HG03469 (cell line): ENCODE measurements at regions not wholly inside any gene's neighbourhood (a gene's known extent, or its start where the extent isn't known, plus 50 kb on each side); places are given as distances from the start of the nearest gene placed in this dataset.
"Not testable (repeated sequence)": the region's sequence is repeated elsewhere in the genome, so short reads cannot be mapped to it uniquely, and the experiment has no call there.

Experiments
- ATAC-seq: cut with Tn5 transposase; IDR thresholded peaks from one replicate; pipeline ENCODE4 v1.9.1; 2021; ENCODE audit warnings: mild to moderate bottlenecking, moderate library complexity, moderate number of reproducible peaks; ENCODE audit not compliant: unreplicated experiment

DNA sequence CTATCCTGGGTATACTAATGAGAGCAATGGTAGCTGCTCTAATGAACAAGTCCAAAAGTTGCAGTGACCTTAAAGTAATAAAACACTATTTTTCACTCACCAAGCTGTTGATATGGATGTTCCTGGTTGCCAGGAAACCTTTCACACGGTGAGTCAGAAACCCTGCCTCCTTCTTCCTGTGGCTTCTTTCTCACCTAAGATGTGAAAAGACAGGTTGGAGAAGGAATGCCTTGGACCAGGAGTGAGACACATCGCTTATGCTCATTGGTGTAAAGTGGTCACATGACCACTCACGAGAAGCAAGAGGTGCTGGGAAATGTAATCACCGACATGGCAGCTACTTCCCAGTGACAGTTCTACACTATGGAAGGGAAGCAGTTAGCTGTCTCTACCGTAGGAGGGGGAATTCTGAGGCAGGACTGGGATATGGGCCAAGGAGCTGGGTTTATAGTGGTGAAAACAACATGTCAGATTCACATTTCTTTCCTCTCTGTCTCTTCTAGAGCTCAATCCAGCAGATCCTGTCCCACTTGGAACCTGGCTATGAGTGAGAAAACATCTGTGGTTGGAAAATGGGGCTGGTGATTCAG is 320.4 kb upstream of the KLF4 start:
- no peak for ATAC-seq

DNA sequence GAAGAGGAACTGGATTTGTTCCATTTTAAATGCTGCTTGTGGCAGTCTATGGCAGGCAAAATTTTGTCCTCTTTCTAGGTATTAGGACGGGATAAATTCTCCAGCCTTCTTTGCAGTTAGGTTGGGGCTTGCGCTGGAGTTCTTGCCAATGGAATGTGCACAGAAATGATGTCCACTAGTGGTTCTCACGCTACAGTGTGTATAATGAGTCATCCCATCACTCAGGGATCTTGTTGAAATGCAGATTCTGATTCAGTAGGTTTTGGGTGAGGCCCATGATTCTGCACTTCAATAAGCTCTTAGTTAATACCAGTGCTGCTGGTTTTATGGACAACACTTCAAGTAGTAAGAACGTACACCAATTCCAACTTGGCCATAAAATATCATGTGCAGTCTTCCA is 317.6 kb upstream of the KLF4 start:
- ATAC-seq, result no peak

DNA sequence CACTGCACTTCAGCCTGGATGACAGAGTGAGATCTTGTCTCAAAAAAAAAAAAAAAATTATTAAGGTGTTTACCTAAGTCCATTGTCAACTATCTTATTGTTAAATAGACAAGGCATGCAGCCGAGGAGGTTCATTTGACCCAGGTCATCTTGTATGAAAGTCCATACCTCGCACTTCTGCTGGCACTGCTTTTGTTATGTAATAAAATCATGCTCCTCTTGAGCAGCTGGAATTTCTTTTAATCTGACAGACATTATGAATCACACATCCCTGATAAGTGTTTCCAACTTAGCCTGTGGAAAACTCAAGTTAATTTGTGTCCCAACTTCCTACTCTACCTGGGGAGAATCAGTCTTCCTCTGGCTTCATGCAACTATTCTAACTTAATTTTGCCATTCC is 315.6 kb upstream of the KLF4 start:
- ATAC-seq, result no peak

DNA sequence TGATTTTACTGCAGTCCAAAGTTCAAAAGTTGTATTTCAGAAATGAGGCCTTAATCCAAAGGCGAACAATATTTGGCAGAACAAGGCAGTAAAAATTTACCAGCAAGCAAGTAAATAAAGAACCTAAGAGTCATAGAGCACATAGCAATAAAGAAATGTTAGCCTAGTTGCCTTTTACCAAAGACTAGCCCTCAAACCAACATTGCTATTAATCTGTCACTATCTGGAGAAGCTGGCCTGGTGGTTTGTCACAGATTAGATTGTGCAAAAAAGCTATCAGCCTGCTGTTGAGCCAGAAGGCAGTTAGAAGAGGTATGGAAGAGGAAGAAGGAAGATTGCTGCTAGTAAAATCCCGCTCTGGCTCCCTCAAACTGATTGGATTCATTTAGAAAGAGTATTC is 304.7 kb upstream of the KLF4 start:
- no peak for ATAC-seq

DNA sequence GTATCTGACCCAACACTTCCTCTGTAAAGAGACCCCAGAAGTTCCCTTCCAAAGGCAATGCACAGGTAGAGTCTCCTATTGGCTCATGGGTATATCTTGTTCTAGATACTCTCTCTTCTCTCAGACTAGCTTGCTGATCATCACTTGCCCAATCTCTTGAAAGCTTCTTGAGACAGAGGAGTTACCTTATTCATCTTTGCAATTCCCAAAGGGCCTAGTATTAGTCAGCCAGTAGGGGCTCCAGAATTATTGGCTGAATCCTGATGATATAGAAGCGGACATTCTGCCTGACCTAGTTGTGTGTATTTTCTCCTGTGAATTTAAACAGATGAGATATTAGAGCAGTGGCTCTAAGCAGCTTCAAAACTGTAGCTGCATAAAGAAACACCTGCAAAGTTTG is 304.0 kb upstream of the KLF4 start:
- ATAC-seq, result no peak

DNA sequence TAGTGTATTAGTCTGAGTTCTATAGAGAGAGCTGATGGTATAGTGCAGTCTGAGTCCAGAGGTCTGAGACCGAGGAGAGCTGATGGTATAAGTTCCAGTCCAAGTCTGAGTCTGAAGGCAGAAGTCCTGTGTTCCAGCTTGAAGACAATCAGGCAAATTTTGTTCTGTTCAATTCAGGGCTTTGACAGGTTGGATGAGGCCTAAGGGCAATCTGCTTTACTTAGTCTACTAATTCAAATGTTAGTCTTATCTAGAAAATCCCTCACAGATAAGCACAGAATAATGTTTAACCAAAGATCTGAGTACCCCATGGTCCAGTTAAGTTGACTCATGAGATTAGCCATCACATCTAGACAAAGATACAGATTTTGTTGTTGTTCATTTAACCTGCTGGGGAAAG is 303.0 kb upstream of the KLF4 start:
- no peak for ATAC-seq

DNA sequence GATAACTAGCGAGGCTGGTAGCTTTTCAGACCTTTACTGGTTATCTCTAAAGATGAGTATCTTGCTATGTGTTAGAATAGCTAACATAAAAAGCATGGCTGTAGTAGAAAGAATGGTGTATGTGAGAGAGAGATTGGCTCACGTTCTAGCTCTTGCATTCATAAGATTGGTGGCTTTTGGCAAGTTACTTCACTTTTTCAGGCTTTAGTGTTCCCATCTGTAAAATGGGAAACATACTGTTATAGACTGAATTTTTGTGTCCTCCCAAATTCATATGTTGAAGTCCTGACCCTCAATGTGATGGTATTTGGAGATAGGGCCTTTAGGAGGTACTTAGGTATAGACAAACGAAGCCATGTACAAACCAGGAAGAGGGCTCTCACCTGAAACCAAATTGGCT is 302.4 kb upstream of the KLF4 start:
- no peak for ATAC-seq

DNA sequence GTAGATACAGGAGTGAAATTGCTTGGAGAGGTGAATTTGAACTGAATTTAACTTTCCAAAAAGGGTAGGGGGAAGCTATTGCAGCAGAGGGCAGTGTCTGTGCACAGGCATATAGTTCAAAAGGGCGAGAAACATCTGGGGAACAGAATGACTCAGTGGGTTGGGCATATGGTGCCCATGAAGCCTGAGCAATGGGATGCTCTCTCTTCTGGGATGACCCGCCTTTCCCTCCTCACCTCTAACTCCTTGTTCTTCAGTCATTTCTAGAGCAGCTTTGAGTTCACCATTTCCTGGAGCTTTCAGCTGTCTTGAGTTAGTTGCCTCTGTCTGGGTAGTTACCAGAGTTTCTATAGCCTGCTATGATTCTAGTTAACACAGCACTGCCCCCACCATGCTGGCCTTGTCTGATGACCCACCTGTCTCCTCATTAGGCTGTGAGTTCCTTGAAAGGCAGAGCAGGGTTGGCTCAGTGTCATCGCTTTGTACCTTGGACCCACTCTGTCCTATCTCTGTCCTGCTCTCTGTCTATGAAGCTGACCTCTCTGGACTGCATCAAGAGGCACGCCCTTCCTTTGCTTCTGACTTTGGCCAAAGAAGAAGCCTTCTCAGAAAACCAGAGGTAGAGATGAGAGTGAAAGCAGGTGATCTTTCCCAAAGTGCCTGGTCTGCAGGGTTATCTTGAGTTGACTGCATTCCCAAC is 299.6 kb upstream of the KLF4 start:
- ATAC-seq, result no peak

DNA sequence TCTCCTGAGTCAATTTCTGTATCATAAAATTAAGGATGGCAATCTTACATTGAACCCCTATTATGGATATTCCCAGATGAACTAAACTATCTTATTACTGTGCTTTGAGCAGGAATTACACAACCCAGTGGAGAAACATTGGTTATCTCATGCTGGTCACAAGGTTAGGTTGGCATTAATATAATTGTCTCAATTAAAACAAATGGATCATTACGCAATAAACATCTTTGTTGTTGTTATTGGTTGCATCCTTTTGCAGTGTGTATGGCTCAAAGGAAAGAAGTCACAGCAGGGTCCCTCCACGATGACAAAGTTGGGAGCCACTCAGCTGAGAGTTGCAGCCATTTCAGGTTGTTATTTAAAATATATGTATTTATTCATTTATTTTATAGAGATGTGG is 297.0 kb upstream of the KLF4 start:
- ATAC-seq, result no peak

DNA sequence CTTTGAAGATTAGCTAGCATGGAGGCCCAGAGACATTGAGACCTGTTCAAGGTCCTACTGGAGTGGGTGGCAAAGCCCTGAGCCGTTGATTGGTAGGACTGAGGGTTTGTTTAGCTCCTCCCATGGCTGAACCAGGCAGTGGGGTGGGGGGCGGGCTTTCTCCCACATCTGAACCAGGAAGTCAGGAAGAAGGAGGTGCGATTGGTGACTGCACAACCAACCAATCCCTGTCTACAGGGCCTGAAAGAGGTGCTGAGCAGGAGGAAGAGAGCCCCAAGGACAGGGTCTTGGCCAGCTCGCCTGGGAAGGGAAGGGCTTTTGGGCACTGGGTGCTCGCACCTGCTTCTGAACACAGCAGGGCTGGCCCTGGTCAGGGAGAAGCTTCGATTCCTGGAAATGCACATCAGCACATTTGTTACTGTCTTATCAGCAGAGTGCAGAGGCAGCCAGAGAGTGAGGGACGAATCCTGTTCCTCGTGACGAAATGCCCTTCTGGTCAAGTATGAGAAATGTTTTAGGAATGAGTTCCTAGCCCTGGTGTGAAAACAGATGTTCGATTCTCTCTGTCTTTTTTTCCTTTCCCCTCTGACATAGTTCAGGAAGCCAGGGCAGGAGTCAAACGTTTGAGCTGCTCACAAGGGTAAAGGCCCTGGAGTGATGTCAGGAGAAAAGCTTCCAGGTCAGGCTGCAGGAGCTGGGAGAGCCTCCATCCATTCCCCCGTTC is 294.8 kb upstream of the KLF4 start:
- no peak for ATAC-seq

DNA sequence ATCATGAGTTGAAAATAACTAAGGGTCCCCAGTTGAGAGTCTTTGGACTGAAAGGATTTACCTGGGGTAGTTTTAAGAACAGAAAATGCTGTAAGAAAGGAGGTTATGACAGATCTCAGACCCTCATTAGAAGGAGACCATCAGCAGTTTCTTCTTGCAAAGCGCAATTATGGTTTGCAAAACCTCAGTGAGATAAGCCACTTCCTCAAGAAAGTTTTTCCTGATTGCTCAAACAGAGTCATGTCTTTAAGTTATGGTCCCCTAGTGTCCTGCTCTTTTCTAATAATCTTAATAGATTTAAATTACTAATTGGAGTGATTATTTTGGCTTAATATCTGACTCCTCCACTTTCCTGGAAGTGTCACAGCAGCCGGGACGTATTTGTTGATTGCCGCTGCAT is 293.2 kb upstream of the KLF4 start:
- no peak for ATAC-seq

DNA sequence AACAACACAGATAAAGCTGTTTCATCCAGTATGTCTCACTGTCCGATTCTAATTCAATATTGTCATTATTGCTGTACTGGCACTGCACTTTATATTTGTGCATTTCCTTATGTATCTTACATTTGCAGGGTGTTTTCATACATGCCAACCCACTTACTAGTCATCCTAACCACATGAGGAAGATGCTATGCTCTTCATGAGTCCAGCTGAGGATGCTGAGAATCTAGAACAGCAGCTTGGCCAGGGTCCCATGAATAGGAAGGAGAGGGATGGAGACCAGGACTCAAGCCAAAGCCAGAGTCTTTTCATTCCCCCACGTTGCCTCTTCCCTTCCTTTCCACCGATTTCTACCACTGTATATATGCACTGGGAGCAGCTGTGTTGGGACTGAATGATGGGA is 292.8 kb upstream of the KLF4 start:
- ATAC-seq, result no peak

DNA sequence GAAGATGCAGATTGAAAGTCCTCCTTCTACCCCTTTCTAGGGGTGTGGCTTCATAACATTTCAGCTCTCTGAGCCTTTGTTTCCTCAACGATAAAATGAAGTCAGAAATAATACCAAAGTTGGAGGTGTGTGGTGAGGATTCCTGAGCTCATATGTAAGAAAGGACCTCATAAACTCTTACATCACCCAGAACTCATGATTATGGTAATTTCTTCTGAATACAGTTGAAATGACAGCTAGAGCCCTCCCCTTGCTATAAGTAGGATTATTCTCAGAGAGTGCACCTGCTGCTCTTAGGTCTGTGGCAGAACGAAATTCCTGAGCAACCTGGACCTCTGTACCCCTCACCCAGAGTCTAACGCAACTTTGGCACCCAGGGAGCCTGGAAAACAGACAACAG is 291.4 kb upstream of the KLF4 start:
- no peak for ATAC-seq

DNA sequence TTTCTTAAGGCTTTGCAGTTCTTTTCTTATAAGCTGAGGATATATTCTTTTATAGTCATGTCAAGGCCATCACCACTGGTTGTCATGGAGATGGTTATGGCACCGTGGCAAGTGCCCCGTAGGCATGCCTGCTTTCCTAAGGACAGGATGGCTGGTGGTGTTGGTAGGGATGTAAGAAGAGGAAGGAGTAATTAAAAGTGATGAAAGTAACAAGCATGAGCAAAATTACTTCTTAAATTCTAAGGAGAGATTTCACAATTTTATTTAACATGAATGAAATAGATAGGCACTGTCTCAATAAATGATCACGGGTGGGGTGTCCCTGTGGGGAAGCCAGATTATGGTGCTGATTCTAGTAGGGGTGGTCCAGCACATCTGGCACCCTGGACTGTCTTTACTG is 290.2 kb upstream of the KLF4 start:
- ATAC-seq, result no peak

DNA sequence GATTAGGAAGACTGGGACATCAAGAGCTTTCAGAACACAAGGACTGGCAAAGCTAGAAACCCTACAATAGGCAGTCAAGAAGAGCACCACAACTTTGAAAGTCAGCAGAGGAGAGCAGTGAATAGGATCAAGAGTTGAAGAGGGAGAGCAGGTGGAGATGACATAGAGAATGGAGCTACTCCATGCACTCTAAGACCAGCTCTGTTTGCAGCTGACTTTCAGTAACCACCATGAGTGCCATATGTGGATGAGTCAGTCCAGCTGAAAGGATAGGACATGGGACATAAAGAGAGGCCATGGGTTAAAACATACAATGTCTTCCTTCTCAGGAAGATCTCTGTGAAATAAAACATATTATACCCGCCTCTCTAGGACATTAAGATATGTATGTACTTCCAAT is 289.1 kb upstream of the KLF4 start:
- ATAC-seq, result no peak

DNA sequence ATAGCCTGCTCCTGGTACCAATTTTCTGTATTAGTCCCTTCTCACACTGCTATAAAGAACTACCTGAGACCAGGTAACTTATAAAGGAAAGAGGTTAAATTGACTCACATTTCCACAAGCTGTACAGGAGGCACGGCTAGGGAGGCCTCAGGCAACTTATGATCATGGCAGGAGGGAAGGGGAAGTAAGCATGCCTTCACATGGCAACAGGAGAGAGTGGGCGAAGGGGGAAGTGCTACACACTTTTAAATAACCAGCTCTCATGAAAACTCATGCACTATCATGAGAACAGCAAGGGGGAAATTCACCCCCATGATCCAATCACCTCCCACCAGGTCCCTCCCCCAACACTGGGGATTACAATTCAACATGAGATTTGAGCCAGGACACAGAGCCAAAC is 284.5 kb upstream of the KLF4 start:
- ATAC-seq, result not testable (repeated sequence)

DNA sequence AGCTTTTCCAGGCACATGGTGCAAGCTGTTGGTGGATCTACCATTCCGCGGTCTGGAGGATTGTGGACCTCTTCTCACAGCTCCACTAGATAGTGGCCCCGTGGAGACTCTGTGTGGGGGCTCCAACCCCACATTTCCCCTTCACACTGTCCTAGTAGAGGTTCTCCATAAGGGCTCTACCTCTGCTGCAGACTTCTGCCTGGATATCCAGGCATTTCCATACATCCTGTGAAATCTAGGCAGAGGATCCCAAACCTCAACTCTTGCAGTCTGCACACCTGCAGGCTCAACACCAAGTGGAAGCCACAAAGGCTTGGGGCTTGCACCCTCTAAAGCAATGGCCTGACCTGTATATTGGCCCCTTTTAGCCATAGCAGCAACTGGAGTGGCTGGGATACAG is 283.4 kb upstream of the KLF4 start:
- ATAC-seq, result no peak

DNA sequence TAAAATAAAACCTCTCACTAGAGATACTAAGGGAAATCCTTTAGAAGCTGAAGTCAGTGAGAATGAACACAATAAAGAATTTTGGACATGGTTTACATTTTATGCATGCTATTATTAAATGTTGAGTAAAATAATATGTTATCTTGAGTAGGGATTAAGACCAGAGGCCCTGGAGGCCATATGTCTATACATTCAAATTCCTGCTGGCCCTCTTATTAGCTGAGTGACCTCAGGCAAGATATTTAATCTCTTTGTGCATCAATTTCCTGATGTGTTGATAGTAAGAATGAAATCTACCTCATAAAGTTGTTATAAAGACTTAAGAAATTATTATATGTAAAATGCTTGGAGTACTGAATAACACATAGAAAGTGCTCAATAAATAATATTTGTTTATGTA is 281.1 kb upstream of the KLF4 start:
- no peak for ATAC-seq

DNA sequence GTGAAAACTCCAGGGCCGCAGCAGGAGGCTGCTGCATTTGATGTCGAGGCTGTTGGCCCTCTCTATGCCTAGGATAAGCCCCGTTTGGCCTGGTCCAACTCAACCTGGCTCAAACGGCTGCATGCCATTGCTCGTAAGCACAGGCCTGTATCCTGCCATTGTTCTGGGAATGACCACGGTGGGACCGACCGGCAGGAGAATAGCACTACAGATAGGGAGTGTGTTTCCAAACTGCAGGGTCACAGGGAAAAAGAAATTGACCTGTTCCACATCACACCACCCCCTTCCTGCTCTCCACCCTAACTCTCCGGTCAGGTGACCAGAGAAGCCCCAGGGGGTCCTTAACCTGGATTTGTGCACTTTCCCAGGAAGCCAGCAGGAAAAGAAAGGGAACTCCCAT is 278.7 kb upstream of the KLF4 start:
- ATAC-seq, result no peak

DNA sequence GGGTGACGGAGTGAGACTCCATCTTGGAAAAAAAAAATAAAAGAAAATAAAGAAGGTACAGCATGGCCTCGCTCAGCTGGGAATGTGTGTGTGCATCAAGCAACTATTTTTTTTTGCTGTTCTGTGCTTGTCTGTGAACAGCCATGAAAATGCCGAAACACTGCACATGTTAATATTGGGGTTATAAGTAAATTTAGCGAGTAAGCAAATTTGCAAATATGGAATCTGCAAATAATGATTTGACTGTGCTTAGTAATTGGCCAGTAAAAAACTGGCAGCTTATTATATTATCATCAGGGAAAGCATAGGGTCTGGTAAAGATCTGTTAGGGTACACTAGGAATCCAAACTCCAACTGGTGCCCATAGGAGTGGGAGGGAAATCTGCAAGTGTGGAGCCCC is 278.1 kb upstream of the KLF4 start:
- ATAC-seq, result no peak

DNA sequence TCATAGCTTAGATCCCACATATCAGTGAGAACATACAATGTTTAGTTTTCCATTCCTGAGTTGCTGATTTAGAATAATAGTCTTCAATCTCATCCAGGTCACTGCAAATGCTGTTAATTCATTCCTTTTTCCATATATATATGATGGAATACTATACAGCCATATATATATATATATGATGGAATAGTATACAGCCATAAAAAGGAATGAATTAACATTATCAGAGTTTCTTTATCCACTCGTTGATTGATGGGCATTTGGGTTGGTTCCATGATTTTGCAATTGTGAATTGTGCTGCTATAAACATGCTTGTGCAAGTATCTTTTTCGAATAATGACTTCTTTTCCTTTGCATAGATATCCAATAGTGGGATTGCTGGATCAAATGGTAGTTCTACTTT is 273.9 kb upstream of the KLF4 start:
- not testable (repeated sequence) for ATAC-seq

DNA sequence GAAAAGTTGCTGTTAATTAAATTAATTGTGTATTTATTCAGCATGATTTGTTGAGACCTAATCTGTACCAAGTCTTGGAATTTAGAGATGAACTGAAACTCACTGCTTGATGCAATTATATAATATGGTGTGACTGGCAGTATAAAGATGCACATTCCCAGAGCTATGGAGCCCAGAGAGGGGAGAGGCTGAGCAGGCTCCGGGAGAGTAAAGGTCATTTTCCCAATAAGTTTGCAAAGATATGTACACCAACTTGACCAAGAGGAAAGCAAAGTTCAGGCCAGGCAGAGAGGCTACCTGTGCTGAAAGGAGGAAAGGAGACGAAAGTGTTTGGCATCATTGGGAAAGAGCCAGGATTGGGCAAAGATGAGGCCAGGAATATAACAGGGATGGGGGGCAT is 271.7 kb upstream of the KLF4 start:
- no peak for ATAC-seq
